ENCODE measurements at regions not wholly inside any gene's neighbourhood (a gene's known extent, or its start where the extent isn't known, plus 50 kb on each side); places are given as distances from the start of the nearest gene placed in this dataset.

- Mint-ChIP-seq H3K4me1 (ENCODE audit: low read depth) (peaks cover 24% of the 10 kb centered on the region), H3K4me3 (ENCODE audit: low read depth) (peak overlapping the region; percentile 6), H3K27me3 (peaks cover 89% of the 10 kb centered on the region), H3K9me3 (ENCODE audit: low read depth) (no peaks in the 10 kb centered on the region), H3K27ac (no peak overlapping the region), H3K36me3 (ENCODE audit: insufficient read depth) (peaks cover 1% of the 10 kb centered on the region)
- no peak for DNase-seq (ENCODE audit: low spot score, unreplicated experiment)
- TF ChIP-seq CTCF (IDR thresholded peaks at IDR 0.05; ENCODE audit: unreplicated experiment), result no peak
These were observed 327.0 kb upstream of the KLF4 start for GRCh38 chr9:107816561-107817021.

- H3K27ac Mint-ChIP-seq, result no peak overlapping the region
These were observed 326.4 kb upstream of the KLF4 start for GRCh38 chr9:107815782-107816560.

GRCh38 chr9:107813287-107813686 is 323.7 kb upstream of the KLF4 start:
- no peak for TF ChIP-seq CTCF (IDR thresholded peaks at IDR 0.05; ENCODE audit: unreplicated experiment)
- DNase-seq (ENCODE audit: low spot score, unreplicated experiment), result no peak
- no peak overlapping the region for H3K27ac Mint-ChIP-seq
- peaks cover 1% of the 10 kb centered on the region for H3K36me3 Mint-ChIP-seq (ENCODE audit: insufficient read depth)
- no peak overlapping the region for H3K4me3 Mint-ChIP-seq (ENCODE audit: low read depth)
- H3K9me3 Mint-ChIP-seq (ENCODE audit: low read depth), result no peaks in the 10 kb centered on the region
- H3K4me1 Mint-ChIP-seq (ENCODE audit: low read depth), result peaks cover 12% of the 10 kb centered on the region
- peaks cover 90% of the 10 kb centered on the region for H3K27me3 Mint-ChIP-seq

More at GRCh38 chr9:107815782-107816560, 326.4 kb upstream of the KLF4 start:
- Mint-ChIP-seq H3K27me3 (peaks cover 89% of the 10 kb centered on the region), H3K36me3 (ENCODE audit: insufficient read depth) (peaks cover 1% of the 10 kb centered on the region), H3K4me3 (ENCODE audit: low read depth) (no peak overlapping the region), H3K9me3 (ENCODE audit: low read depth) (no peaks in the 10 kb centered on the region), H3K4me1 (ENCODE audit: low read depth) (peaks cover 24% of the 10 kb centered on the region)
- TF ChIP-seq CTCF (IDR thresholded peaks at IDR 0.05; ENCODE audit: unreplicated experiment), result no peak
- DNase-seq (ENCODE audit: low spot score, unreplicated experiment), result no peak

- no peak for TF ChIP-seq CTCF (IDR thresholded peaks at IDR 0.05; ENCODE audit: unreplicated experiment)
- no peak overlapping the region for H3K27ac Mint-ChIP-seq
- no peak for DNase-seq (ENCODE audit: low spot score, unreplicated experiment)
- H3K9me3 Mint-ChIP-seq (ENCODE audit: low read depth), result no peaks in the 10 kb centered on the region
- no peak overlapping the region for H3K4me3 Mint-ChIP-seq (ENCODE audit: low read depth)
- peaks cover 1% of the 10 kb centered on the region for H3K36me3 Mint-ChIP-seq (ENCODE audit: insufficient read depth)
- H3K27me3 Mint-ChIP-seq, result peaks cover 99% of the 10 kb centered on the region
- H3K4me1 Mint-ChIP-seq (ENCODE audit: low read depth), result no peaks in the 10 kb centered on the region
These were observed 320.9 kb upstream of the KLF4 start for GRCh38 chr9:107810461-107810961.

GRCh38 chr9:107809871-107810460 is 320.4 kb upstream of the KLF4 start:
- H3K27ac Mint-ChIP-seq, result no peak overlapping the region
- no peak for DNase-seq (ENCODE audit: low spot score, unreplicated experiment)
- peaks cover 1% of the 10 kb centered on the region for H3K36me3 Mint-ChIP-seq (ENCODE audit: insufficient read depth)
- no peak overlapping the region for H3K4me3 Mint-ChIP-seq (ENCODE audit: low read depth)
- no peak for TF ChIP-seq CTCF (IDR thresholded peaks at IDR 0.05; ENCODE audit: unreplicated experiment)
- H3K4me1 Mint-ChIP-seq (ENCODE audit: low read depth), result no peaks in the 10 kb centered on the region
- peaks cover 98% of the 10 kb centered on the region for H3K27me3 Mint-ChIP-seq
- H3K9me3 Mint-ChIP-seq (ENCODE audit: low read depth), result no peaks in the 10 kb centered on the region
